Testis (tissue), 2 donors: ENCODE measurements at regions not wholly inside any gene's neighbourhood (a gene's known extent, or its start where the extent isn't known, plus 50 kb on each side); places are given as distances from the start of the nearest gene placed in this dataset.

Source experiments
- POLR2A ChIP-seq: fragments of 450-650 bp; IDR thresholded peaks from one replicate; pipeline ENCODE4 v1.6.1; 2017; ENCODE audit warnings: antibody characterized with exemption, mild to moderate bottlenecking, moderate library complexity
- TF ChIP-seq, protein P1 (sequence below), 3 experiments: fragments of 450-650 bp in 2 of 3; fragments of 200-600 bp in 1 of 3; sonication (generic) in 1 of 3; IDR thresholded peaks; one replicate each; pipeline ENCODE4 v1.5.1; 2016 to 2019; ENCODE audit warnings: antibody characterized with exemption in 3 of 3, mild to moderate bottlenecking in 2 of 3, moderate library complexity in 1 of 3

DNA sequence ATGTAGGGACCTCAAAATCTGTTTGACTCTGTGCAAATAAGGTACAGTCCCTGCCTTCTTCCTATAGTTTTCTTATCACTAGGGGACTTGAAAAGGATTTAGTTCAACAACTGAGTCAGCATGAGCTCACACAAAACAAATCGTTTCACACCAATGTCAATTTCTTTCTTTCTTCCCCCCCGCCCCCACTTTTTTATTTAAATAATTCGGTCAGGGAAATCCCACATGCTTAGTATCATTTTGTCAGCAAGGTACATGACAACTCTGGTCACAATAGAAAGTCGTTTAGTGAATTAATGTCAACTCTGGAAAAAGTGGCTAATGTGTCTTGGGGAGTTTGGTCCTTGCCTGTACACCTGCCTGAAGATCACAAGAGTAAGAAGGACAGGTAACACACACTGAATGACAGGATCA lies 232.2 kb upstream of the PLEKHG7 start:
- no peak for TF ChIP-seq POLR2A
- TF ChIP-seq, protein P1, sequence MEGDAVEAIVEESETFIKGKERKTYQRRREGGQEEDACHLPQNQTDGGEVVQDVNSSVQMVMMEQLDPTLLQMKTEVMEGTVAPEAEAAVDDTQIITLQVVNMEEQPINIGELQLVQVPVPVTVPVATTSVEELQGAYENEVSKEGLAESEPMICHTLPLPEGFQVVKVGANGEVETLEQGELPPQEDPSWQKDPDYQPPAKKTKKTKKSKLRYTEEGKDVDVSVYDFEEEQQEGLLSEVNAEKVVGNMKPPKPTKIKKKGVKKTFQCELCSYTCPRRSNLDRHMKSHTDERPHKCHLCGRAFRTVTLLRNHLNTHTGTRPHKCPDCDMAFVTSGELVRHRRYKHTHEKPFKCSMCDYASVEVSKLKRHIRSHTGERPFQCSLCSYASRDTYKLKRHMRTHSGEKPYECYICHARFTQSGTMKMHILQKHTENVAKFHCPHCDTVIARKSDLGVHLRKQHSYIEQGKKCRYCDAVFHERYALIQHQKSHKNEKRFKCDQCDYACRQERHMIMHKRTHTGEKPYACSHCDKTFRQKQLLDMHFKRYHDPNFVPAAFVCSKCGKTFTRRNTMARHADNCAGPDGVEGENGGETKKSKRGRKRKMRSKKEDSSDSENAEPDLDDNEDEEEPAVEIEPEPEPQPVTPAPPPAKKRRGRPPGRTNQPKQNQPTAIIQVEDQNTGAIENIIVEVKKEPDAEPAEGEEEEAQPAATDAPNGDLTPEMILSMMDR (IDR thresholded peaks at IDR 0.05): no peak
